SU-DHL-6 (cell line): ENCODE measurements at regions not wholly inside any gene's neighbourhood (a gene's known extent, or its start where the extent isn't known, plus 50 kb on each side); places are given as distances from the start of the nearest gene placed in this dataset.

ENCODE experiments used
- CTCF ChIP-seq: fragments of 200-600 bp; sonication (generic); IDR thresholded peaks from one replicate; pipeline ENCODE4 v1.5.1; 2017; ENCODE audit warnings: antibody characterized with exemption, mild to moderate bottlenecking, low read length, moderate library complexity; ENCODE audit not compliant: insufficient read depth, poor library complexity, severe bottlenecking
- EZH2phosphoT487 ChIP-seq: fragments of 200-600 bp; sonication (generic), shearing (Covaris generic); conservative IDR thresholded peaks from 2 replicates; pipeline ENCODE4 v1.6.1; 2018; ENCODE audit warnings: mild to moderate bottlenecking, antibody characterized with exemption, low read length, moderate library complexity, mixed read lengths

DNA sequence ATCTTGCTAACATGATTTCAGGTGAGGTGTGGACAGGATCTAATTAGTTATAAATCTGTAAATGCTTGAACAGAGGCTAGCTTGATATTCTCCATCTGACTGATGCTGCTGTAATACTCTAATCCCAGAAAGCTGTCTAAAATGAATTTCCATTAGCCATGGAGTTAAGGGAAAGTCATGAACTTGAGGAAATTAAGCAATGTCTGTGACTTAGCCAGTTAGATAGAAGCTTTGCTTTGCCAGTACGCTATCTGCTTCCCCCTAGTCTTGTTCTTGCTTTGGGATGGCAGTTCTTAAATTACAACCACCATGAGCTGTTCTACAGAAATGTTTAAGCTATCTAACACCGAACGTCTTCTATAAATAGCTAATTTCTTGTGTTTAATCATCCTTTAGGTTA, 195.7 kb downstream of the PRL start:
- no peak for TF ChIP-seq CTCF
- no peak for TF ChIP-seq EZH2phosphoT487
